T-helper 22 cell (primary cell): ENCODE measurements at regions not wholly inside any gene's neighbourhood (a gene's known extent, or its start where the extent isn't known, plus 50 kb on each side); places are given as distances from the start of the nearest gene placed in this dataset.
"Not testable (repeated sequence)": the region's sequence is repeated elsewhere in the genome, so short reads cannot be mapped to it uniquely, and the experiment has no call there.

ENCODE experiments used
- DNase-seq: peaks from one replicate; pipeline ENCODE4 v3.0.0-alpha.2; 2020; ENCODE audit warnings: low read depth

GRCh38 chr10:43930777-43931176 lies 282.1 kb upstream of the ZNF32 start:
- no peak for DNase-seq

GRCh38 chr10:43930243-43930642 lies 281.6 kb upstream of the ZNF32 start:
- DNase-seq: no peak

- DNase-seq: no peak
Measured at GRCh38 chr10:43929122-43929521, 280.4 kb upstream of the ZNF32 start.

GRCh38 chr10:43928425-43928968 lies 279.8 kb upstream of the ZNF32 start:
- no peak for DNase-seq

- DNase-seq: no peak
Measured at GRCh38 chr10:43926875-43927406, 278.3 kb upstream of the ZNF32 start.

- no peak for DNase-seq
Measured at GRCh38 chr10:43926371-43926770, 277.7 kb upstream of the ZNF32 start.

- no peak for DNase-seq
Measured at GRCh38 chr10:43925793-43926192, 277.1 kb upstream of the ZNF32 start.

GRCh38 chr10:43923328-43923727 lies 274.6 kb upstream of the ZNF32 start:
- no peak for DNase-seq

GRCh38 chr10:43922335-43923280 lies 273.9 kb upstream of the ZNF32 start:
- DNase-seq: no peak

- no peak for DNase-seq
Measured at GRCh38 chr10:43921881-43922280, 273.2 kb upstream of the ZNF32 start.

GRCh38 chr10:43921478-43921877 lies 272.8 kb upstream of the ZNF32 start:
- DNase-seq: no peak

GRCh38 chr10:43920236-43920758 lies 271.6 kb upstream of the ZNF32 start:
- DNase-seq: not testable (repeated sequence)

GRCh38 chr10:43913676-43914235 lies 265.1 kb upstream of the ZNF32 start:
- DNase-seq: no peak

- no peak for DNase-seq
Measured at GRCh38 chr10:43912469-43912868, 263.8 kb upstream of the ZNF32 start.

GRCh38 chr10:43906490-43906889 lies 257.8 kb upstream of the ZNF32 start:
- DNase-seq: no peak

GRCh38 chr10:43905512-43906236 lies 257.0 kb upstream of the ZNF32 start:
- no peak for DNase-seq

GRCh38 chr10:43904844-43905243 lies 256.2 kb upstream of the ZNF32 start:
- DNase-seq: no peak

- no peak for DNase-seq
Measured at GRCh38 chr10:43904301-43904700, 255.6 kb upstream of the ZNF32 start.

- DNase-seq: no peak
Measured at GRCh38 chr10:43903451-43903850, 254.8 kb upstream of the ZNF32 start.

- DNase-seq: no peak
Measured at GRCh38 chr10:43902842-43903241, 254.2 kb upstream of the ZNF32 start.

- DNase-seq: no peak
Measured at GRCh38 chr10:43901744-43902504, 253.2 kb upstream of the ZNF32 start.
